Body of pancreas (tissue), 4 donors: ENCODE measurements at regions not wholly inside any gene's neighbourhood (a gene's known extent, or its start where the extent isn't known, plus 50 kb on each side); places are given as distances from the start of the nearest gene placed in this dataset.

Experiments
- ATAC-seq: fragments of 150-250 bp; one replicate; pipeline ENCODE4 v1.9.1; 2016
- DNase-seq, 4 donors: peaks; one replicate each; pipeline ENCODE4 v3.0.0-alpha.2; 2019
- H3K27ac ChIP-seq, 4 donors: fragments of 200-600 bp; sonication (generic); 1 replicate in 3 of 4; 2 replicates in 1 of 4; pipeline versions ENCODE4 v1.5.1 to v1.6.1; 2016 to 2019; ENCODE audit warnings: mild to moderate bottlenecking in 1 of 4, mixed read lengths in 1 of 4, moderate library complexity in 1 of 4
- H3K27me3 ChIP-seq, 2 donors: fragments of 200-600 bp; sonication (generic); one replicate each; pipeline ENCODE4 v1.6.0; 2016; ENCODE audit warnings: mild to moderate bottlenecking in 1 of 2
- H3K36me3 ChIP-seq, 2 donors: fragments of 200-600 bp; sonication (generic); replicated peaks in 1 of 2; 2 replicates each; pipeline ENCODE4 v1.5.1; 2016; ENCODE audit warnings: low read depth in 2 of 2; ENCODE audit not compliant: insufficient read depth in 1 of 2
- H3K4me1 ChIP-seq: fragments of 200-600 bp; sonication (generic); one replicate; pipeline ENCODE4 v1.6.0; 2016
- H3K4me3 ChIP-seq, 2 donors: fragments of 200-600 bp; sonication (generic); 1 replicate in 1 of 2; 2 replicates in 1 of 2; pipeline ENCODE4 v1.5.1; 2016 to 2019
- H3K9me3 ChIP-seq, 3 donors: fragments of 200-600 bp; sonication (generic); 1 replicate in 2 of 3; 2 replicates in 1 of 3; pipeline ENCODE4 v1.5.1; 2016
- POLR2A ChIP-seq, 3 donors: fragments of 450-650 bp; IDR thresholded peaks; one replicate each; pipeline ENCODE4 v1.6.1; 2016; ENCODE audit warnings: antibody characterized with exemption in 3 of 3, mild to moderate bottlenecking in 2 of 3
- WGBS, 2 donors: methylation state at CpG; one replicate each; pipeline ENCODE4 v1.1.5; 2017; 5-methylcytosine and 5-hydroxymethylcytosine counted together
- intact Hi-C: fragments of 100-400 bp; cut with DNase I; formaldehyde crosslinking; loops from one replicate; pipeline ENCODE4 v1.15.1; 2023
- TF ChIP-seq, protein P1 (sequence below), 7 experiments: fragments of 450-650 bp in 4 of 7; fragments of 200-600 bp in 3 of 7; sonication (generic) in 3 of 7; IDR thresholded peaks; one replicate each; pipeline ENCODE4 v1.5.1; 2016 to 2019; ENCODE audit warnings: antibody characterized with exemption in 7 of 7

- no peak for TF ChIP-seq POLR2A (IDR thresholded peaks at IDR 0.05)
- TF ChIP-seq, protein P1, sequence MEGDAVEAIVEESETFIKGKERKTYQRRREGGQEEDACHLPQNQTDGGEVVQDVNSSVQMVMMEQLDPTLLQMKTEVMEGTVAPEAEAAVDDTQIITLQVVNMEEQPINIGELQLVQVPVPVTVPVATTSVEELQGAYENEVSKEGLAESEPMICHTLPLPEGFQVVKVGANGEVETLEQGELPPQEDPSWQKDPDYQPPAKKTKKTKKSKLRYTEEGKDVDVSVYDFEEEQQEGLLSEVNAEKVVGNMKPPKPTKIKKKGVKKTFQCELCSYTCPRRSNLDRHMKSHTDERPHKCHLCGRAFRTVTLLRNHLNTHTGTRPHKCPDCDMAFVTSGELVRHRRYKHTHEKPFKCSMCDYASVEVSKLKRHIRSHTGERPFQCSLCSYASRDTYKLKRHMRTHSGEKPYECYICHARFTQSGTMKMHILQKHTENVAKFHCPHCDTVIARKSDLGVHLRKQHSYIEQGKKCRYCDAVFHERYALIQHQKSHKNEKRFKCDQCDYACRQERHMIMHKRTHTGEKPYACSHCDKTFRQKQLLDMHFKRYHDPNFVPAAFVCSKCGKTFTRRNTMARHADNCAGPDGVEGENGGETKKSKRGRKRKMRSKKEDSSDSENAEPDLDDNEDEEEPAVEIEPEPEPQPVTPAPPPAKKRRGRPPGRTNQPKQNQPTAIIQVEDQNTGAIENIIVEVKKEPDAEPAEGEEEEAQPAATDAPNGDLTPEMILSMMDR (IDR thresholded peaks at IDR 0.05): no peak
- no peak overlapping the region for H3K27ac ChIP-seq
- ATAC-seq (no peak), DNase-seq (no peak)
- WGBS, 2 donors: 65 to 69% methylated on average over 2 of the region's 2 CpGs
- intact Hi-C loops: no loop called here
- H3K36me3 ChIP-seq: no peaks in the 10 kb centered on the region
- no peak overlapping the region for H3K4me3 ChIP-seq
- H3K27me3 ChIP-seq: no peaks in the 10 kb centered on the region
- no peaks in the 10 kb centered on the region for H3K4me1 ChIP-seq
- H3K9me3 ChIP-seq: no peaks in the 10 kb centered on the region
Observed at GRCh38 chr11:16555956-16556355, 182.5 kb upstream of the C11orf58 start.

DNA sequence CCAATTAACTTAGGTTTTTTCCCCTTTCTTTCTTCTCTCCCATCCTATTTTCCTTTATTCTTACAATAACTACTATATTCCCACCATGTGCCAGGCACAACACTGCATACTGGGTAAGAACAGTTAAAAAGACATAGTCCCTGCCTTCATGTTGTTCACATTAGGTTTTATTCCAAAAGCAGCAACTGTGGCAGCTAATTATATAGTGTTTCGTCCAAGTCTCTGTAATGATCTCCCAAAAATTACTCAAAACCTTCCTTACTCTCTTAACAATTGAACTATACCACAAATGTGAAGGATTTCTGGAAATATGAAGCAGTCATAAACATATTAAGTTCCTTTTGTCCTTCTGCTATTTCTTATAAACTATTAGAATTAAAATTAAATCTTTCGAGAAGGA, 184.1 kb upstream of the C11orf58 start:
- no peaks in the 10 kb centered on the region for H3K9me3 ChIP-seq
- no peaks in the 10 kb centered on the region for H3K27me3 ChIP-seq
- no peaks in the 10 kb centered on the region for H3K4me1 ChIP-seq
- TF ChIP-seq, protein P1 (IDR thresholded peaks at IDR 0.05): no peak
- no peak for TF ChIP-seq POLR2A (IDR thresholded peaks at IDR 0.05)
- intact Hi-C loops: no loop called here
- 75 to 87% methylated on average over 2 of the region's 2 CpGs for WGBS, 2 donors
- no peak overlapping the region for H3K27ac ChIP-seq
- H3K36me3 ChIP-seq: no peaks in the 10 kb centered on the region
- DNase-seq (no peak), ATAC-seq (no peak)
- no peak overlapping the region for H3K4me3 ChIP-seq

GRCh38 chr11:16547879-16548278, 190.6 kb upstream of the C11orf58 start:
- TF ChIP-seq, protein P1 (IDR thresholded peaks at IDR 0.05): no peak
- no peak for TF ChIP-seq POLR2A (IDR thresholded peaks at IDR 0.05)
- intact Hi-C loops: no loop called here
- Histone ChIP-seq H3K27ac (no peak overlapping the region), H3K4me3 (no peak overlapping the region), H3K27me3 (no peaks in the 10 kb centered on the region), H3K9me3 (no peaks in the 10 kb centered on the region), H3K36me3 (no peaks in the 10 kb centered on the region), H3K4me1 (no peaks in the 10 kb centered on the region)
- DNase-seq (no peak), ATAC-seq (no peak)
- 91 to 92% methylated on average over 4 of the region's 4 CpGs for WGBS, 2 donors

GRCh38 chr11:16543642-16544041, 187.3 kb upstream of the SOX6 start:
- no peaks in the 10 kb centered on the region for H3K27me3 ChIP-seq
- H3K4me1 ChIP-seq: no peaks in the 10 kb centered on the region
- no peaks in the 10 kb centered on the region for H3K9me3 ChIP-seq
- DNase-seq: no peak
- no peak for TF ChIP-seq POLR2A (IDR thresholded peaks at IDR 0.05)
- TF ChIP-seq, protein P1 (IDR thresholded peaks at IDR 0.05): no peak
- 90 to 92% methylated on average over 1 of the region's 1 CpG for WGBS, 2 donors
- ATAC-seq: no peak
- H3K36me3 ChIP-seq: no peaks in the 10 kb centered on the region
- intact Hi-C loops: no loop called here
- no peak overlapping the region for H3K27ac ChIP-seq
- H3K4me3 ChIP-seq: no peak overlapping the region

GRCh38 chr11:16542353-16542752, 186.0 kb upstream of the SOX6 start:
- H3K36me3 ChIP-seq: no peaks in the 10 kb centered on the region
- no peaks in the 10 kb centered on the region for H3K27me3 ChIP-seq
- DNase-seq: no peak
- H3K27ac ChIP-seq: no peak overlapping the region
- H3K4me1 ChIP-seq: no peaks in the 10 kb centered on the region
- no peaks in the 10 kb centered on the region for H3K9me3 ChIP-seq
- ATAC-seq: no peak
- TF ChIP-seq, protein P1 (IDR thresholded peaks at IDR 0.05): no peak
- no peak for TF ChIP-seq POLR2A (IDR thresholded peaks at IDR 0.05)
- 86 to 96% methylated on average over 1 of the region's 1 CpG for WGBS, 2 donors
- intact Hi-C loops: no loop called here
- H3K4me3 ChIP-seq: no peak overlapping the region
